Right lung (tissue), 2 donors: ENCODE measurements at regions not wholly inside any gene's neighbourhood (a gene's known extent, or its start where the extent isn't known, plus 50 kb on each side); places are given as distances from the start of the nearest gene placed in this dataset.
"Not testable (repeated sequence)": the region's sequence is repeated elsewhere in the genome, so short reads cannot be mapped to it uniquely, and the experiment has no call there.

Experiments used
- DNase-seq, 2 donors: peaks; one replicate each; pipeline ENCODE4 v3.0.0-alpha.2; 2013

- no peak for DNase-seq
Measured at GRCh38 chrX:7515681-7516413, 327.1 kb upstream of the VCX start.

DNA sequence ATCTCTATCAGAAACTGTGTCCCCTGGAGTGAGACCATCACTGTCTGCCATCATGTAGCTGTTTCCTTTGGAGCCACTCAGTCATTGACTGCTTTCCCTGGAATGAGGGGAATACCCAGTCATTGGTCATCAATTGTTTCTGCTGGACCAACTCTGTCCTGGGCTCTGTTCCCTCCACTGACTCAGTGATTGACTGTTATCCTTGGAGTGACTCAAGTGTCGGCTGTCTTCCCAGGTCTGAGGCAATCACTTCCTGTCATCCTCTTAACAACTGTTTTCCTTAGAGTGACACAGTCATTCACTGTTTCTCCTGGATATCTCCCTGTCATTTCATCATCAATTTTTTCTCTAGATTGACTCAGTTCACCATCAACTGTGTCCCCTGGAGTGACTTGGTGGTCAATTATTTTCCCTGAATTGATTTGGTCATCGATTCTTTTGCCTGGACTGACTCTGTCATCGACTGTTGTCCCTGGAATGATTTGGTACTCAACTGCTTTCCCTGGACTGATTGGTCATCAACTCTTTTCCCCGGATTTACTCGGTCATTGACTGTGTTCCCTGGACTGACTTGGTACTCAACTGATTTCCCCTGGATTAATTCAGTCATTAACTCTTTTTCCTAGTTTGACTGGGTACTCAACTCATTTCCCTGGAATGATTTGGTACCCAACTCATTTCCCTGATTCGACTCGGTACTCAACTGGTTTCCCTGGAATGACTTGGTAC, 327.9 kb upstream of the VCX start:
- no peak for DNase-seq

DNA sequence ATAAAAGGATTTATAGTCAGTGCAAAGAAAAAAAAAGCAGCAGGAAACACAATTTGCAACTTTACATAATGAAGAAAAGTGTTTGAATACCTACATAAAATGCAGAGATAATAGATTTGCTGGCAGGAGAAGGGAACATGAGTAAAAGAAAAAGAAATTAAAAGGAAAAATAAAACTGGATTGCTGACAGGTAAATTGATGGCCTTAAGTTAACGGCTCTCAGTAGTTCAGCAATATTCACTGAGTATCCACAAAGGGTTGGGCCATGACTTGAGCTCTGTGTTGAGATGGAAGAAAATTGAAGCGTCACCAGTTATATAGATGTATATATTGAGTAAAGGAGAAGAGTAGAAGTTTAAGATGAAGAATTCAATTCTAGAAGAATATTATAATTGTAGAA, 330.1 kb upstream of the VCX start:
- DNase-seq, result no peak

- DNase-seq, result no peak
Measured at GRCh38 chrX:7503251-7503650, 339.7 kb upstream of the VCX start.

DNA sequence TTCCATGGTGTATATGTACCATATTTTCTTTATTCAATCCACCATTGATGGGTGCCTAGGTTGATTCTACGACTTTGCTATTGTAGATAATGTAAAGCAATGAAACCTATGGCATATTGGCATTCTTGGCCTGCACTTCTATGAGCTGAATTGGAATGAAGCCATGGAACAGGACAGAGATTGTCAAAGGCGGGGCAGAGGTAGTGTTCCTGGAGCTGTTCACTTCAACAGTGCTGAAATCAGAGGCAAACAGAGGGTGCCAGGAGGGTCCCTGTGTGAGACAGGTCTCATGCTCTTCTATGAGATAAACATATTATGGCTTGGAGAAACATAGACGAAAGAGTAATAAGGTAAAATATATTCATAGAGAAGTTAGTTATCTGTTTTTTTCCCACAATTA, 342.6 kb upstream of the VCX start:
- DNase-seq, result no peak

DNA sequence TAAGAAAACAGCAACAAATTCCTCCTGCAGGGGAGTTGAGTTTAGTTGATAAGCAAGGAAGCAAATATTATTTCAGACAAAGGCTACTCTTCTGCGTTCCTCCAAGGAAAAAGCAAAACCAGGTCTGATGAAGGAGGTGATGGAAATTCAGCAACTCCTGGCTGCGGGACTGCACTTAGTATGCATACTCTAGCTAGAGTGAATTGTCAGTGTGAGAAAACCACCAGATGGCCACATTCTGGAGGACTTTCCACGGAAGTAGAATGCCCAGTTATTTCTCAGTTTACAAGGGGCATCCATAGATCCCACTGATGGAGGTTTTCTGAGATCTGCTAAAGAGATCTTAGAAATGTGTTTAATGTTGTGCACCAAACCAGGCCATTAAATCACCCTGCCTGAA, 338.6 kb upstream of the PUDP start:
- no peak for DNase-seq

DNA sequence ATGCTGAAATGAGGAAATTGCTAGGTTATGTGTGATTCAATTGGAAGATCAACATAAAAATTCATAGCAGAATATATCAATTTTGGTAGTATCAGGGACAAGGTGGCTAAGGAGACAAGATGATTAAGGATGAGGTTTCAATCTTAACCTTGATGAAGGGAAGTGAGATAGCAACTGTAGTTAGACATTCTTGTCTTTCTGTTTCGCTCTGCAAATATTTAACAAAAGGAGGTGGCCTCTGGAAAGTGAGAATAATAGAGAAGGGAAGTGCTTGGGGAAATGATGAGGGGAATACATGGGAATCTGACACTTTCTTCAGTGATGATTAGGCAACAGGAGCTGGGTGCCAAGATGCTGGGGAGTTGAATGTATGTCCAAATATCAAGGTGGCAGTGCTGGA, 337.1 kb upstream of the PUDP start:
- DNase-seq, result no peak

DNA sequence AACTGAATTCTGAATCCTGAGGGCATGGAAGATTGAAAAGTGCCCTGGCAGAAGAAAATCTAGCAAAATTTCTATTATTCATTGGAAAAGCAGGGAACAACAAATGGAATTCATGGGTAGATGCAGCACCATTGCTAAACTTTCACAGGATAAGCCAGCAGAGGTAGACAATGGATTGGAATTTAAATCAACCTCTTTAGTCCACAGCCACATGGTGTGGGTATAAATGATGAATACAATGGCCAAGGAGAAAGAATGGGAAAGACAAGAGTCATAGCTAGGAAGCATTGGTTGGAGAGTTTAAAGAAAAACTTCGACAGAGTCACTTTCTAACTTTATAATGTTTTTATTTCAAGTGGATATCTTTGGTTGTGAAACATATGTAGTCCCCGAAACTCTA, 332.8 kb upstream of the PUDP start:
- DNase-seq, result no peak

DNA sequence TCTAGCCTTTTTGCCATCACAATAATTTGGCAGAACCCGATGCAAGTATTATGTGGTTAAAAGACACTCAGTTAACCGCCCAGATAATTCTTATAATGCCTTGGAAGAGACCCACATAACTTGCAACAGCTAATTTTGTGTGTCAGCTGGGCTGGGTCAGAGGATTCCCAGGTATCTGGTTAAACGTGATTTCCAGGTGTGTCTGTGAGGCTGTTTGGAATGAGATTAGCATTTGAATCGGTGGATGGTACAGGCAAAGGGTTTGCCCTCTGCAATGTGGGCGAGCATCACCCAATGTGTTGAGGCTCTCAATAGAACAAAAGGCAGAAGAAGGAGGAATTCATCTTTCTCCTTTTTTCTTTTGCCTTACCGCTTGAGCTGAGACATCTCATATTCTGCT, 314.2 kb upstream of the PUDP start:
- DNase-seq, result no peak

DNA sequence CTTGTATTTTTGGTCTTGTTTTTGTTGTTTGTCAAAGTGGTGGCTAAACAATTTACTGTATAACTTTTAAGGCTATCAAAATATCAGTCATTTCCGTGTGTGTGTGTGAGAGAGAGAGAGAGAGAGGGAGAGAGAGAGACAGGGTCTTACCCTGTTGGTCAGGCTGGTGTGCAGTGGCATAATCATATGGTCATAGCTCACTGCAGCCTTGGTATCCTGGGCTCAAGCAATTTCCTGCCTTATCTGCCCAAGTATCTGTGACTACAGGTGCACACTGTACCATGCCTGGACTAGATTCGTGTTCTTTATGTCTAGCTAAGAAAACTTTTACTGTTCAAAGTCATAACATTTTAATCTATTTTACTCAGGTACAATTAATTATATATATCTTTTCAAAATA, 313.1 kb upstream of the PUDP start:
- not testable (repeated sequence) for DNase-seq

DNA sequence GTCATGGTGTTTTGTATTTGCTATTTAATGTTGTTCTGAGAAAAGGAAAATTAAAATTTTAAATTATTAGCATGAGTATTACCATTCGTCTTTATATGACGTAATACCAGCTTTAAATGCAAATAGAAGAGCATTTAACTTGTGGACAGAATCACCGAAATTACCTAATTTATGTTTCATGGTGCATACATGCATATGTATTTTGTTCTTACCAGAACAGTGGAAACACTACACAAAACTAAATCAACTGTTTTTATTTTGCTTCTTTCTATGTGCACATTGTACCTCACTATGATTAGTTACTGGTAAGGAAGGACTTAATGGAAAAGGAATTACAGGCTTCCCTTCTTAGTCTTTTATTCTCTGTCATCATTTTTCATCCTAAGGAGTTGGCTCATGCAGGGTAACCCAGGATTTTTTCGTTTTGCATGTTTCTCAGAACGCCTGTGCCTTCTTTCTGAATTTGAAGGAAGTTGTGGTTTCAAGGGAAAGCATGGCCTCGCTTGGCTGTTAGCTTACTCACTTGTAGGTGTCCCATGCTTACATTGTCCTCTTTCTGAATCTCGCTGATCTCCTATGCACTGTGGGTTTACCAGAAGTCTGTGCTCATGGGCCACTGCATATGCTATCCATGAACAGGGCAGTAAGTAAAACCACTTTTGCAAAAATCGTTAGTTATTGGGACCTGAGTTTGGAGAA, 300.0 kb upstream of the PUDP start:
- no peak for DNase-seq

DNA sequence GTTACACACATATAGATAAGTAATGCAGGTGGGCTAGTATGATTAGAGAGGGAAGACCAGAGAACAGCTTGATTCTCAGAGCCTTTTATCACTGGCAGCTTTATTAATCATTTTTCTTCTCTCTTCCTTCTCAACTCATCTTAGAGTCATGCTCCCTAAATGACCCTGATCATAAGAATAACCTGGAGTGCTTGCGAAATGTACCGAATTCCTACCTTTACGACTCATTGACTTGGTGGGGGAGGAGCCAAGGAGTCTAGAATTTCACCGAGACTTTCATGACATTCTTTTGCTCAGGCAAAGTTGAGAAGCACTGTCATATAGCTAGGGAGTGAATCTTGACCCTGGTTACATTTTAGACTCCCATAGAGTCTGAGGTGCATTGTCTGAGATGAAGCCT, 298.9 kb upstream of the PUDP start:
- no peak for DNase-seq

- DNase-seq, result no peak
Measured at GRCh38 chrX:7444967-7445366, 297.0 kb upstream of the PUDP start.

- no peak for DNase-seq
Measured at GRCh38 chrX:7441586-7441985, 293.6 kb upstream of the PUDP start.

DNA sequence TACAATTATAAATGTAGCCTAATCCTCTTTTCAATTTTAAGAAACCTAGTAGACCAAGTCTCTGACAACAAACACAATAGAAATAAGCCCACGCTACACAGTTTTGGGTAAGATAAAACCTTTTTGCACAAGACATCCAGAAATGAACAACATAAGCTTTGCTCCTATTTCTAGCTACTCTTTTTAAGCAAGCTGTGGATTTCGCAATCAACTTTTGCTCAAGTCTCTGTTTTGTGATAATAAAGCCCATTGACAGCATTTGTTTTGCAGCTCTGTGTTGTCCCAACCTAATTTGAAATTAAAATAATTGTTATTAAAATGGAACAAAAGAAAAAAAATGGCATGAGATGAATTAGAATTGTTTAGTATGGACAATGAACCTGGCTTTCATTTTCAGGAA, 287.9 kb upstream of the PUDP start:
- DNase-seq, result no peak

- DNase-seq, result no peak
Measured at GRCh38 chrX:7432901-7433300, 284.9 kb upstream of the PUDP start.

DNA sequence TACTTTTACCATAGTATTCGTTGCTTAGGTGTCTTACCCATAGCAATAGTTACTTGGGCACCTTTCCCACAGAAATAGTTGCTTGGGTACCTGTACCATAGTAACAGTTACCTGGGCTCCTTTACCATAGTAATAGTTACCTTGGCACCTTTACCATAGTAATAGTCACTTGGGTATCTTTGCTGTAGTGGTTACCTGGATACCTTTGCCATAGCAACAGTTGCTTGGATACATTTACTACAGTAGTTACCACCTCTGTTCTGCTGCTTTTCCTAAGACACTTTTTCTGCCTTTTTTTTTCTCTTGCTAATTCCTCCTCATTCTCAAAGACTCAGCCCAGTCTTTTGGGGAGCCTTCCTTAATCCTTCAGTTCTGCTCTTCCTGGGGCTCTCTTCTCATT, 272.8 kb upstream of the PUDP start:
- no peak for DNase-seq

DNA sequence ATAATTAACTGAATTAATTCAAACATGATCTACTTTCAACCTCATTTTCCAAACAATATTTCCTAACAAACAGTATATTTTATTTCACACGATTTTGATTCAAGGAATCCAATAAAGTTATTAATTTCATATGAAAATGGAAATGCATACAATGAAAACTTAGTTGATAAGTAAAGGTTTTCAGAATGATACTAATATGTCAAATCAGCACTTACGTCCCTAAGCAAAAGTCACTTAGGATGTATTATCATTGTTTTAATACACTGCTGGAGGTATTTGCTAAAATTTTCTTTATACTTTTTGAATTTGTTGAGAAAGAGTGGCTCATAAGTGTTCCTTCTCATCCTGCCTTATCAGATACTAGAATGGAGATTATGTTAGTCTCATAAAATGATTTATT, 266.8 kb upstream of the PUDP start:
- DNase-seq, result no peak

DNA sequence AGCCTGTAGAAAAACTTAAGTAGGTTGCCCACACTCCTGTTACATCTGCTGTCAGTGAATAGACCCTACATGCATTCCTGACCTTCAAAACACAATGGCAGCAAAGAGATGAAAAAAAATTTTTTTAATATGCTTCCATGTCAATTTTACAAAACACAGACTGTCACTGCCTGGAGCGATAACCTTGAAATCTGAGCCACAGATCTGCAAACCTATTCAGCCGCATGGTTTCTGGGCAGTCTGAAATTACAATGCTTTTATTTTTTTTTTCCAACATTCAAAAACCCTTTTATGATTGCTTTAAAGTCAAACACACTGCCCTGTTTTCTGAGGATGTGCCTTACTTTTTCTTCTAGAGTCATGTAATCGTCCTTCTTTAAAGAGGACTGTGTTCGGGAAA, 264.9 kb upstream of the PUDP start:
- no peak for DNase-seq

- no peak for DNase-seq
Measured at GRCh38 chrX:7409866-7410265, 261.9 kb upstream of the PUDP start.

DNA sequence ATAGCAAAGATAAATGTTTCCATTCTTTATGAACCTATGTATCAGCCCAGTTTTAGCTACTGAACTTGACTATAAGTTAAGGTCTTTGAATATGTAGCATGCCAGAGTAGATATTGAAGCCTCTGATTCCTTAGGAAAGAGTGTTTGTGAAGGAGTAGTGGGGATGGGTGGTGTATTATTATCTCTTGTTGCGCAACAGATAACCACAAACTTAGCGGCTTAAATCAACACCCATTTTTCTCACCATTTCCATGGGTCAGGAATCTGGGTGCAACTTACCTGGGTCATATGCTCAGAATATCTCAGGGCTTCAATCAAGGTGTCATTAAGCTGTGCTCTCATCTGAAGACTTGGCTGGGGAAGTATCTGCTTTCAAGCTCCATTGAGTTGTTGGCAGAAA, 251.4 kb upstream of the PUDP start:
- no peak for DNase-seq

- no peak for DNase-seq
Measured at GRCh38 chrX:7390441-7390840, 242.5 kb upstream of the PUDP start.

- no peak for DNase-seq
Measured at GRCh38 chrX:7389576-7389975, 241.6 kb upstream of the PUDP start.
